GM21447 (cell line): ENCODE measurements at regions not wholly inside any gene's neighbourhood (a gene's known extent, or its start where the extent isn't known, plus 50 kb on each side); places are given as distances from the start of the nearest gene placed in this dataset.

Experiments
- ATAC-seq: cut with Tn5 transposase; IDR thresholded peaks from one replicate; pipeline ENCODE4 v1.9.1; 2021; ENCODE audit not compliant: unreplicated experiment

DNA sequence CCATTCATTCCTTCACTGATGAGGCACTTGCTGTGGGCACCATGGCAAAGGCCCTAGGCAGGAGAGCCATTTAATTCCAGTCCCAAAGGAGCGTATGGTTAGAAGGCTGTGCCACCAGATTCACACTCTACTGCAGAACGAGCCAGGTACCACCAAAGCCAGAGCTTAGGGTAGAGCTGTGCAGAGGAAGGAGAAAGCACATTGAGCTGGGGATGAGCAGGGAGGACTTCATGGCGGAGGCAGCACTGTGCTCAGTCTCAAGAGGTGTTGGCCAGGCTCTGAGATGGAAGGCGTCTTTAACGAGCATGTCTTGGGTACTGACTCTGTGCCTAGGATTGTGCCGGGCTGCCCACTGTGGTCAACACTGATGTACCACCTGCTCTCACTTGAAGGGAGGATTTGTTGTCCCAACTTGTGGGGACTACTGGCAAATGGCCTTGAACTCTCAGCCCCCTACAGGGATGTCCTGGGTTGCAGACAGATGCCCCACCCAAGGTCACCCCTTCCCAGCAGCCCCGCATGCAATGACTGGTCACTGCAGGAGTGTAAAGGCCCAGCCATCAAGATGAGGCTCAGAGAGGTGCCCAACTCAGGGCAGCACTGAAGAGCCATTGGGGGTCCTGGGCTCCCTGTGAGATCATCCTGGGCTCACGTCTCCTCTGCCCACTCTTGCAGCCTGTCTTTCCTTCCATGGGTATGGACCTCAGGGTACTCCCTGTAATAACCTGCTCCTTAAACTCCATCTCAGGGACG, 251.4 kb downstream of the GLI2 start:
- ATAC-seq, result no peak

DNA sequence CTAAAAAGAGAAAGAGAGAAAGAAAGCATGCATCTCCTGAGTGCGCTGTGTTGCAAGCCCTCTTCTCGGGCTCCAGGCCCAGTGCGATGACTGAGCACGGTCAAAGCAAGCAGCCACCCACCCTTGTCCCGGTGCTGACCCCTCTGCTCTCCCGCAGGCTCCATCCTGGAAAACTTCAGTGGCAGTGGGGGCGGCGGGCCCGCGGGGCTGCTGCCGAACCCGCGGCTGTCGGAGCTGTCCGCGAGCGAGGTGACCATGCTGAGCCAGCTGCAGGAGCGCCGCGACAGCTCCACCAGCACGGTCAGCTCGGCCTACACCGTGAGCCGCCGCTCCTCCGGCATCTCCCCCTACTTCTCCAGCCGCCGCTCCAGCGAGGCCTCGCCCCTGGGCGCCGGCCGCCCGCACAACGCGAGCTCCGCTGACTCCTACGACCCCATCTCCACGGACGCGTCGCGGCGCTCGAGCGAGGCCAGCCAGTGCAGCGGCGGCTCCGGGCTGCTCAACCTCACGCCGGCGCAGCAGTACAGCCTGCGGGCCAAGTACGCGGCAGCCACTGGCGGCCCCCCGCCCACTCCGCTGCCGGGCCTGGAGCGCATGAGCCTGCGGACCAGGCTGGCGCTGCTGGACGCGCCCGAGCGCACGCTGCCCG, 252.5 kb downstream of the GLI2 start:
- ATAC-seq, result no peak

DNA sequence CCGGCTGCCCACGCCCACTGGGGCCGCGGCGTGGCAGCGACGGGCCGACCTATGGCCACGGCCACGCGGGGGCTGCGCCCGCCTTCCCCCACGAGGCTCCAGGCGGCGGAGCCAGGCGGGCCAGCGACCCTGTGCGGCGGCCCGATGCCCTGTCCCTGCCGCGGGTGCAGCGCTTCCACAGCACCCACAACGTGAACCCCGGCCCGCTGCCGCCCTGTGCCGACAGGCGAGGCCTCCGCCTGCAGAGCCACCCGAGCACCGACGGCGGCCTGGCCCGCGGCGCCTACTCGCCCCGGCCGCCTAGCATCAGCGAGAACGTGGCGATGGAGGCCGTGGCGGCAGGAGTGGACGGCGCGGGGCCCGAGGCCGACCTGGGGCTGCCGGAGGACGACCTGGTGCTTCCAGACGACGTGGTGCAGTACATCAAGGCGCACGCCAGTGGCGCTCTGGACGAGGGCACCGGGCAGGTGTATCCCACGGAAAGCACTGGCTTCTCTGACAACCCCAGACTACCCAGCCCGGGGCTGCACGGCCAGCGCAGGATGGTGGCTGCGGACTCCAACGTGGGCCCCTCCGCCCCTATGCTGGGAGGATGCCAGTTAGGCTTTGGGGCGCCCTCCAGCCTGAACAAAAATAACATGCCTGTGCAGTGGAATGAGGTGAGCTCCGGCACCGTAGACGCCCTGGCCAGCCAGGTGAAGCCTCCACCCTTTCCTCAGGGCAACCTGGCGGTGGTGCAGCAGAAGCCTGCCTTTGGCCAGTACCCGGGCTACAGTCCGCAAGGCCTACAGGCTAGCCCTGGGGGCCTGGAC, 253.2 kb downstream of the GLI2 start:
- no peak for ATAC-seq

DNA sequence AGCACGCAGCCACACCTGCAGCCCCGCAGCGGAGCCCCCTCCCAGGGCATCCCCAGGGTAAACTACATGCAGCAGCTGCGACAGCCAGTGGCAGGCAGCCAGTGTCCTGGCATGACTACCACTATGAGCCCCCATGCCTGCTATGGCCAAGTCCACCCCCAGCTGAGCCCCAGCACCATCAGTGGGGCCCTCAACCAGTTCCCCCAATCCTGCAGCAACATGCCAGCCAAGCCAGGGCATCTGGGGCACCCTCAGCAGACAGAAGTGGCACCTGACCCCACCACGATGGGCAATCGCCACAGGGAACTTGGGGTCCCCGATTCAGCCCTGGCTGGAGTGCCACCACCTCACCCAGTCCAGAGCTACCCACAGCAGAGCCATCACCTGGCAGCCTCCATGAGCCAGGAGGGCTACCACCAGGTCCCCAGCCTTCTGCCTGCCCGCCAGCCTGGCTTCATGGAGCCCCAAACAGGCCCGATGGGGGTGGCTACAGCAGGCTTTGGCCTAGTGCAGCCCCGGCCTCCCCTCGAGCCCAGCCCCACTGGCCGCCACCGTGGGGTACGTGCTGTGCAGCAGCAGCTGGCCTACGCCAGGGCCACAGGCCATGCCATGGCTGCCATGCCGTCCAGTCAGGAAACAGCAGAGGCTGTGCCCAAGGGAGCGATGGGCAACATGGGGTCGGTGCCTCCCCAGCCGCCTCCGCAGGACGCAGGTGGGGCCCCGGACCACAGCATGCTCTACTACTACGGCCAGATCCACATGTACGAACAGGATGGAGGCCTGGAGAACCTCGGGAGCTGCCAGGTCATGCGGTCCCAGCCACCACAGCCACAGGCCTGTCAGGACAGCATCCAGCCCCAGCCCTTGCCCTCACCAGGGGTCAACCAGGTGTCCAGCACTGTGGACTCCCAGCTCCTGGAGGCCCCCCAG, 254.1 kb downstream of the GLI2 start:
- no peak for ATAC-seq

DNA sequence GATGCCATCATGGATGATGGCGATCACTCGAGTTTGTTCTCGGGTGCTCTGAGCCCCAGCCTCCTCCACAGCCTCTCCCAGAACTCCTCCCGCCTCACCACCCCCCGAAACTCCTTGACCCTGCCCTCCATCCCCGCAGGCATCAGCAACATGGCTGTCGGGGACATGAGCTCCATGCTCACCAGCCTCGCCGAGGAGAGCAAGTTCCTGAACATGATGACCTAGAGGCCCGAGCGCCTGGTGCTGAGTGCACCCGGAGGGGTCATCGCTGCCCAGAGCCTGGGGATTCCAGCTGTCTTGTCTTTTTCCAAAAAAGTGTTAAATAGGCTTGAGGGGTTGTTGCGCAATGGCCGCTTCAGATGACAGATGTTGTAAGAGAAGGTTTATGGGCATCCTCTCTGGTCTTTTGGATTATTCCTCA, 254.8 kb downstream of the GLI2 start:
- no peak for ATAC-seq

DNA sequence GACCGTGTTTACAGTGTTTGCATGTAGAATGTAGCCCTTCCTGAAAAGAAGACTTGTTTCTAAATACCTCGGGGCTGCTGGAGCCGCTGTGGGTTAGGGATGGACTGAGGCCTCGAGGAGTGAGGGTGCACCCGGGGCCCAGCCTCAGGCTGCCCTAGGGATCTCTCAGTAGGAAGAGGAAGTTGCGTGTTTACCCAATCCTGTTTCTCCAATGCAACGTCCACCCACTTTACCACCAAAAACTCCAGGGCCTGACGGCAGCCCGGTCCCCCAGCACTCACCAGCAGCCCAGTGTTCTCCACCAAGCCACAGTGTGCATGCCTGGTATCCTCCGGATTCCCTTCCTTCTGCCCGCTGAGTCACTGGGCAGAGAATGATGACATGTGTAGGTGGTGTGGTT, 255.8 kb downstream of the GLI2 start:
- ATAC-seq, result no peak

DNA sequence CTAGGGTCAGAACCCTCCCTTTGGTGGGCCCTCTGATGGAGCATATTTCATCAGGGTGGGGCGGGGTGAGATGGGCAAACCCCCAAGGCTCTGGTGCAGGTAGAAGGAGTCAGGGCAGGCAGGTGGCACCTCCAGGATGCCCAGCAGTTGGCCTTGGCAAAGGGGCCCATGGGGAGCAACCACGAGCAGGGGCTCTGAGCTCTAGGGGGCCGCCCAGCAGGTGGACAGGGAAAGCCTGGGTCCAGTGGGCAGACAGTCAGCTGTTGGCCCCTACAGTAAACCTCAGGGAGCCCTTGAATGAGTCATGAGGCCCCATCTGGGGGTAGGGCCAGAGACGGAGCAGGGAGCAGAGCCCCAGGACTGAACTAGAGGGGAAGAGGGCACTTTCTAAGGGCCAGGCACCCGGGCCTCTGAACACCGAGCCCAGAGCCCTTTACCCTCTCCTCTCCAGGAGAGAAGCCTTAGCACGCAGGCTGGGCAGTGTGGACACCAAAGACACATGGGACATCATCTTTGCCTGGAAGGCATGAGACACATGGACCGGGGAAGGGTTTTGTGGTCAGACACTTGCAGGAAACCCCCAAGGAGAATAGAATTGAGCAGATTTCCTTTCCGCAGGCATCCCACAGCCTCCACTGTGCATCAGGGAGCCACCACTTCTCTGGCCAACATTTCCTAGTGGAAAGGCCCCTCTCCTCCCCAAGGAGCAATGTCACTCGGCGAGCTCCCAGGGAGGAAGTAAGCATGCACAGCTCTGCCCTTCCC, 257.3 kb downstream of the GLI2 start:
- no peak for ATAC-seq

DNA sequence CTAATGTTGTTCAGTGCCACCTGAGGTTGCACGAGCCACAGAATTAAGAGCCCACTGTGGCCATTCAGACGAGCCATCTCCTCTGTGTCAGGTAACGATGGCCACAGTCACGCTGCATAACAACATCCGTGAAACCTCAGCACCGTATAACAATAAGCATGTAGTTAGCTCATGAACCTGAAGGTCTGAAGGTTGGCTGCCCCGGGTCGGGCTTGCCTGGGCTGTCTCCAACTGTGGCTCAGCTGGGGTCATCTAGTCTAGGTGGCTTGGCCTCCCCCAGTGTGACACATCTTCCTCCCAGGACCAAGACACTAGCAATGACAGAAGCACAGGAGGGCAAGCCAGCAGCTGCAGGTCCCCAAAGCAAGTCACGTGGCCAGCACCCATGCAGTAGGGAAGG, 258.0 kb downstream of the GLI2 start:
- no peak for ATAC-seq

DNA sequence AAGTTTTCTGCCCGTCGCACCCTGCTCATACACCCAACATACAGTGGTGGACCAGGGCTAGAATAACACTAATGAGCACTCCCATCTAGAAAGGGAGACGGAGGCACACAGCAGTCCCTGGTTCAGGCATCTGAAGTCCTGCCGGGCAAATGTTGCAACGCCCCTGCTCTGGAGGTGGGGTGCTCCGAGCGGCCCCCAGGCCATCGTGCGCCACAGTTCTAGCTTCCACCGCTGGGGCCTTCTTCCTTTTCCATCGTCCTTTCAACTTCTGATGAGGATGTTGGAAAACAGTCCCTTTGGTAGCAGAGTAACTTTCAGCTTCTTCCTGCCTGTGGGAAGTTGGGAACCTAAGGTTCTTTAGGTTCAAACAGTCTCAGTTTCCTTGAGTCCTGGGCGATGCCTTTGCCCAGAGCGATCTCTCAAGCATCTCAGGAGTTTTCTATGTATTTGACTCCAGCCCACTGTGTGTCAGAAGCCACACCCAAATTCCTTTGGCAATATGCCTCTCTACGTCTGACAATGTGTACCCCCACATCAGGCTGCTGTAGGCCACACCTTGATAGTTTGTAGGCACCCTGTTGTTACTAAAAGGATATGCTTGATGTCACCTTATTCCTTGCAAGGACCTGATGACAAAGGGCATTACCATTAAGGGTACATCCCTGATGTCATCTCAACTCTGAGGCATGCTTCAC, 258.8 kb downstream of the GLI2 start:
- no peak for ATAC-seq

DNA sequence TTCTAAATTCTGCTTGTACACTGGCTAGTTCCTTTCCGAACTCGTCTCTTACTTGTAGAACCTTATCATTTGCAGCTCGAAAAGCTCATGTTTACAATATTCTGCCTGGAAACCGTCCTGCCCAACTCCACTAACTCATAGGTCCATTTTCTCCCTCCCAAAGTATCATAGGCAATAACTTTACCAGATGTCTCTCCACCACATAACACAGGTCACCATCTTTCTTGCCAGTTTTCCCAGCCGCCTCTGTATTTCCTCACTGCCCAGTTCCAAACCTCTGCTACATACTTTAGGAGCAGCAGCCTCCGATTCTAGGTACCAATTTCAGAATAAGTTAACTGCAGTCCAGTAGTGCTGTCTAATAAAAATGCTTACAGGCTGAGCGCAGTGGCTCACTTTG, 259.5 kb downstream of the GLI2 start:
- no peak for ATAC-seq

DNA sequence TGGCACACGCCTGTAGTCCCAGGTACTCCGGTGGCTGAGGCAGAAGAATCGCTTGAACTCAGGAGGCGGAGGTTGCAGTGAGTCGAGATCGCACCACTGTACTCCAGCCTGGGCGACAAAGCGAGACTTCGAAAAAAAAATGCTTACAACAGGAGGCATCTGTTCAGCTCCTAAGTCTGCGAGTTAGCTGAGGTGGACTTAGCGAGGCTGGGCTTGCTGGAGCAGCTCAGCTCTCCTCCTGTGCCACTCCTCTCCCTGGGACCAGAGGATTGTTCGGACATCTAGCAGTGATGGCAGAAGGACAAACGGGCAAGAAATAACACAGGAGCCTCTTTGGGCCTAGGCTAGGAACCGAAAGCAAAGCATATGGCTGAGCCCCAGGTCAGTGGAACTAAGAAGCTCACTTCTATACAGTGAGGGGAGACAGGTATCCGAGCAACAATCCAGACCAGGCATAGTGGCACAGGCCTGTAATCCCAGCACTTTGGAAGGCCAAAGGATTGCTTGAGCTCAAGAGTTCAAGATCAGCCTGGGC, 260.1 kb downstream of the GLI2 start:
- no peak for ATAC-seq

DNA sequence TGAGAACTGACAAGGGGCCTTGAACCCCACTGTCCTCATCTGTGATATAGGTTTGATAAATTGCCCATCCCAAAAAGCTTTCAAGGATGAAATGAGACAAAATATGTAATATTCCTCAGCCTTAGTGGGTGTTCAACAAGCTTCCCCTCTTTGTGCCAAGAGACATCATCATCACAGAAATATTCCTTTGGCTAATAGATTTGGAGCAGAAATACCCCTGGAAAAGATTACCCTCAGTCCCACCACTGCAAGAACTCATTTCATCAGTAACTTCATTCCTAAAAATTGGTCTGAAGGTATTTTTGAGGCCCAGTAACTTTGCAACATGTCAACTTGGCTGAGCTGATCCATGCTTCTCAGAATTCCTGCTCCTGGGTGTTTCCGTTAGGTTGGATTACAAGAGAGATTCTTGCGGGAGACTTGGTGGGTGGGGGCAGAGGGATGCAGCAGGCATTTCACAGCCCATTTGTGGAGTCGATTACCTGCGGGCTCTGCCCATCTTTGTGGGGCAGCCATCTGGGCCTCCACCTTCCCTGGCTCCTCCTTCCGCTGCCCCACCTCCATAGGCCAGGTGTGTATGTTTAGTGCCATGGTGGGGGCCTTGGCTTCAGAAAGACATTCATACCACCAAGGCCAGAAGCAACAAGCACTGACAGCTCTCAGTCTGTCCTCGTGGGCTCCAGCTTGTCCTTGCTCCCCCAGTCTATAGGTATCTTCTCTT, 263.9 kb downstream of the GLI2 start:
- ATAC-seq, result no peak

DNA sequence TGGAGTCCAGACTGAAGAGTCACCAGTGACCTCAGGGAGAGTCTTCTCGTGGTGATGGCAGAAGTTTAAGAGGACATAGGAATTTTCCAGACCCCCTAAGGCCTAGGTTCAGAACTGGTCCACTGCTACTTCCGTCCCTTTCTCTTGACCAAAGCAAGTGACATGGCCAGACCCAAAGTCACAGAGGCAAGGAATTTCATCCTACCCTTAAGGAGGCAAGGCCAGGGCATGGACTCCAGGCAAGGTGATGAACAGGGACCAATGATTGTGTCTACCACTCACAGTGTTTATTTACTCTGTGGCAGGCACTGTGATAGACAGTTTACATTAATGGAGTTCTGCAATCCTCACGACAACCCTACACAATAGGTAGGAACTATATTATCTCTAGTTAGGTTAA, 265.1 kb downstream of the GLI2 start:
- no peak for ATAC-seq

DNA sequence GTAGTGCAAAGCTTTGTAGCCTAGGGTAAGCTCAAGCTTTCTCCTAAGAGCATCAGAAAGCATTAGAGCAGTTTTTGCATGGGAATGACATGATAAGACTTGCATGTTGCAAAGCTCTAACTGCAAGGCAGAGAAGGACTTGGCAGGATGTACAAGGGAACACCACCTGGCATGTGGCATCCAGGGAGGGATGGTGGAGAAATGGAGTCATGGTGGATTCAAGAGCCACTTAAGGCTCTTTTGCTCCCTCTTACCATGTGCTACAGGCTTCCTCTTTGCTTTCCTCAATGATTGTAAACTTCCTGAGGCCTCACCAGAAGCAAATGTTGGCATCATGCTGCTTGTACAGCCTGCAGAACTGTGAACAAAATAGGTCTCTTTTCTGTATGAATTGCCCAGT, 266.0 kb downstream of the GLI2 start:
- ATAC-seq, result no peak

DNA sequence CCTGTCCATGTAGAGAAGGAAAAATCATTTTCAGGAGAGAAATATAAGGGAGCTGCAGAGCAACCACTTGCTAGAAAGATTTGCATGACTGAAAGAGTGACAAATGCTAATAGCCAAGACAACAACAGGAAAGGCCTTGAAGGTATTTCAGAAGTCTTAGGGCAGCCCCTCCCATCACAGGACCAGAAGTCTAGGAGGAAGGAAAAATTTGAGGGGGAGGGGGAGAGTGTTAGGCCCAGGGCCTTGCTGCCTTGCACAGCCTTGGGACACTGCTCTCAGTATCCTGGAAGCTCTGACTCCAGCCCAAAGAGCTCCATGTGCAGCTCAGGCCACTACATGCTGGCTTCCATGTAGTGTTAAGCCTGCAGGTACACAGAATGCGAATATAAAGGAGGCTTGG, 266.9 kb downstream of the GLI2 start:
- no peak for ATAC-seq

DNA sequence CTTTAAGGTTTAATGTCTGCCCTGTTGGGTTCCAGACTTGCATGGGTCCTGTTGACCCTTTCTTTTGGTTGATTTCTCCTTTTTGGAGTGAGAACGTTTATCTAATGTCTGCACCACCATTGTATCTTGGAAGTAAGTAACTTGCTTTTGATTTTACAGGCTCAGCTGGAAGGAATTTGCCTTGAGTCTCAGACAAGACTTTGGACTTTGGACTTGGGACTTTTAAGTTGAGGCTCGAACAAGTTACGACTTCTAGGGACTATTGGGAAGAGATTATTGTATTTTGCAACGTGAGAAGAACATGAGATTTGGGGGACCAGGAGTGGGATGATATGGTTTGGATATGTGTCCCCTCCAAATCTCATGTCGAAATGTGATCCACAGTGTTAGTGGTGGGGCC, 267.7 kb downstream of the GLI2 start:
- ATAC-seq, result no peak

DNA sequence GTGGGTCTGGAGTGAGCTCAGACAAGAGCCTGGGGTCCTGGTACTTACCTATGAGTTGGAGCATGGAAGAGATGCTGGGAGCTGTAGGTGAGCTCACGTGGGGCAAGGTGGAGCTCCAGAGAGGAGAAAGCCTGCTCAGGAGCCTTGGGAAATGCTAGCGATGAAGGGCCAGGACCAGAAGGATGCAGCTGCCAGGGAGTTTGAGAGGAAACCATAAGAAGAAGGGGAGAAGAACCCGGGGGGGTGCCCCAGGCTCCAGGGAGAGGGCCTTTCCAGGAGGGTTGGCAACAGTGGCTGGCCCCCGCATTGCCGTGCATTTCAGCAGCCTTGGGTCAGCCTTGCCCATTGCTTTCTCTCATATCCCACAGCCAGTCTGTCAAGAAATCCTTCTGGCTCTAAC, 268.7 kb downstream of the GLI2 start:
- no peak for ATAC-seq

DNA sequence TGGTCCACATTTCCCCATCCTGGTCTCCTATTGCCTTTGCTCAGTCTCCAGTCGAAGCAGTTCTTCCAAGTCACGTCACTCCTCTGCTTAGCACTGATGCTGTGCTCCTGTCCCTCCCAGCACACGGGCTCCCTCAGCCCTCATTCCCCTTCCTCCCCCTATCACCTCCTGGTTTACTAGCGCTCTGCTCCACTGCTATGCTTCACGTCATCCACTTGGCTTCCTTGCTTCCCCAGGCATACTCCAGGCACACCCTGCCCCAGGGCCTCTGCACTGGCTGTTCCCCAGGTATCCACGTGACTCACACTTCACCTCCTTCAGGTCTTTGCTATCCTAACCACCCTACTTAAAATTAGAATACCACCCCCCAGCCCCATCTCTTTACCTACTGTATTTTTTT, 269.3 kb downstream of the GLI2 start:
- no peak for ATAC-seq

DNA sequence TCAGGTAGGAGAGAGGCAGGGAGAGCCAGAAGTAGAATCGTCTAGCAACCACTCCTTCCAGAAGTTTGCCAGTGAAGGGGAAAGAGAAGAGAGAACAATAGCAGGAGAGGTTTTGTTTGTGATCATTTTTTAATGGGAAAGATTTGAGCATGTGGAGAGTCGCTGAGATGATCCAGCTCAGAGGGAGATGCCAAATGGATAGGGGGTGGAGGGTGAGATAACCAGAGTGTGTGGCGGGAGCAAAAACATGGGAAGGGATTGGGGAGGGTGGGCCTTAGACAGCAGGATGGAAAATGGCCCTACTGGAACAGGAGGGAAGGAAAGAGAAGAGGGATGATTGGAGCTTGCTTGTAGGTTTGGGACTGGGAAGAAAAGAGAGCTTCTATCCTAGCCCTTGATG, 269.8 kb downstream of the GLI2 start:
- no peak for ATAC-seq
